EL (cell line): ENCODE measurements at regions not wholly inside any gene's neighbourhood (a gene's known extent, or its start where the extent isn't known, plus 50 kb on each side); places are given as distances from the start of the nearest gene placed in this dataset.

Source experiments
- DNase-seq: peaks from one replicate; pipeline ENCODE4 v3.0.0-alpha.2; 2016

GRCh38 chr2:122955776-122956175 is 1069.3 kb upstream of the CNTNAP5 start:
- no peak for DNase-seq

- no peak for DNase-seq
Observed at GRCh38 chr2:122960759-122961641, 1064.1 kb upstream of the CNTNAP5 start.

GRCh38 chr2:122966461-122966860 is 1058.6 kb upstream of the CNTNAP5 start:
- no peak for DNase-seq

DNA sequence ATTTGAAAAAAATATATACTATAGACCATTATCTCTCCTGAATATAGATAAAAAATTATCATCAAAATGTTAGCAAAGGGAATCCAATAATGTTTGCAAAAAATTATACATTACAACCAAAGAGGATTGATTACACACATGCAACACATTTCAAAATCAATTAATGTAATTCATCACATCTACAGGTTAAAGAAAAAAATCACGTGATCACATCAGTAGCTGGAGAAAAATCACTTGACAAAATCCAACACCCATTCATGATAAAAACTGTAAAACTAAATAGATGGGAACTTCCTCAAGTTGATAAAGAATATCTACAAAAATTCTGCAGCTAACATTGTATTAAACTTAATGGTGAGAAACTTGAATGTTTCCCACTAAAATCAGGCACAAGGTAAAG is 1047.5 kb upstream of the CNTNAP5 start:
- no peak for DNase-seq

GRCh38 chr2:122980671-122981070 is 1044.4 kb upstream of the CNTNAP5 start:
- DNase-seq = no peak

DNA sequence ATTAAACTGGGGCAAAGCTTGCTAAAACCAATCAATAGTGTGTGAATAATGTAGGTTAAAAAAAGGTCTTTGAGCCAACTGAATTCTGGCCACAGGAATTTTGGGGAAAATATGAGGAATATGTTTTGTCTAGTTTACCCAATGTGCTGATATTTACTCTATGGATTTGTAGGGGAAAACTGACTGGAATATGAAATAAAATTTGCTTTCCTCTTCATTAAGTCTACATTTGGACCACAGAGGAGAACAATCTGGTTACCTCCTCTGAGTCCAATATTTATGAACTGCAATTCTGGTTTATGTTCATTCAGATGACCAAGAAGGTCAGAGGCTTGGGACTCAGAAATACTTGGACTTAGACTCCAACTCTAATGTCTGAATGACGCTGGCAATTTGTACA is 1042.2 kb upstream of the CNTNAP5 start:
- no peak for DNase-seq

DNA sequence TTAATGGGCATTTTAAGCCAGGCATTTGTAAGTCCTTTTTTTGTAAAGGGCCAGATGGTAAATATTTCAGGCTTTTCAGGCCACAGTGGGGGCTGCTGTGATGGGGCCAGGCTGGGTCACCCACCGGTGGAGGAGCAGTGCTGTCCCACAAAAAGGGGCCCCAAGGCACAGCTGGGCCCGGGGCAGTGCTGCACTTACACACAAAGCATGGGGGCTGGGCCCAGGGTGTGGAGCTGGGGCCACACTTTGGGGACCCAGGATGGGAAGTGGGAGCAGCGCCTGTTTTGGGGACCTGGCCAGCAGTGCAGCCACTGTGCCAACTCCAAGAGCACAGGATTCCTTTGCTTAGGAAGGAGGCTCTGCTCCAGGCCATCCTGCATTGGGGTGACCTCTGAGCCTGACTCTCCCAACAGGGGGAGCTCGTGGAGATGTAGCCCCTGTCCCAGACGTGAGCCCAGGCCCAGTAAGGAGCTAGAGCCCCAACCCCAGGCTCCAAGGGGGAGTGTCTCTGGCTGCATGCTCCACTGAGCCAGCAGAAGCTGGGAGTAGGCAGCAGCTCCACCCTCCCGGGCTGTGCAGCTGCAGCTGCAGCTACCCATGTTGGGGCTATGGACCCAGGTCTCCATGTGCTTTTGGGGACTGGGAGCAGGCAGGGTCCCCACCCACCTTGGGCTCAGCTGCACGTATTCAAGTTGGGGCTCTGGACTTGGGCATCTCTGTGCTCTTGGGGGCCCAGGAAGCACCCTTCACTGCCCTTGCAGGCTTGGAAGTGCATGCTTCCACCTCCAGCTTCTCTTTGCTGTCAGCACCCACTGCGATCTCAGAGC is 1036.5 kb upstream of the CNTNAP5 start:
- DNase-seq = no peak

GRCh38 chr2:122993592-122993991 is 1031.5 kb upstream of the CNTNAP5 start:
- no peak for DNase-seq

- no peak for DNase-seq
Observed at GRCh38 chr2:122999258-122999657, 1025.8 kb upstream of the CNTNAP5 start.

DNA sequence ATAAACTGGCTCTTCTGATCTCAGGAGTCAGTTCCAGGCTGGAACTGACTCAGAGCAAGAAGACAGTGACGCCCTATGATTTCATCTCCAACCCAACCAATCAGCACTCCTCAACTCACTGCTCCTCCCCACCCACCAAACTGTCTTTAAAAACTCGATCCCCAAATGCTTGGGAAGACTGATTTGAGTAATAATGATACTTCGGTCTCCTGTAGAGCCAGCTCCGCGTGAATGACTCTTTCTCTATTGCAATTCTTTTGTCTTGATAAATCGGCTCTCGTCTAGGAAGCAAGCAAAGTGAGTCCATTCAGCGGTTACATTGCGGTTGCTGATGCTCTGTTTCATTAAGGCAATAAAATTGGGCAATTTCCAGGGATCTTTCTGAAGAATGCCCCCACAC is 1025.3 kb upstream of the CNTNAP5 start:
- no peak for DNase-seq

- DNase-seq = no peak
Observed at GRCh38 chr2:123002660-123003248, 1022.3 kb upstream of the CNTNAP5 start.

DNA sequence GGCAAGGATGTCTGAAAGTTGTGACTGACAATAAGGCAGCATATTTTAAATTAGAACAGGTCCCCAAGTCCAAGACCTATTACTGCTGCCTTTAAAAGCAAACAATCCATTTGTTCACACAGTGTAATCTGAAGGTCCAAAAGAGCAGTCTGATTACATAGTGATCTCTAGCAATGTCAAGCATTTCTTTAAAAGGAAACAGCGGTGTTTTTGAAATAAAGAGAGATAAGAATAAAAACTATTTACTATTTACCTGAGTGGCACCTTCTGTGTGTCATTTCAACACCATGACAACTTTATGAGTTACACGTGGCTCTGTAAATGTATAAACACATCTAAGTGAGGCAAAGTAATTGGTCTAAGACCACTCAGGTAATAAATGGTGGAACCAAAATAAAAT is 1009.9 kb upstream of the CNTNAP5 start:
- no peak for DNase-seq

DNA sequence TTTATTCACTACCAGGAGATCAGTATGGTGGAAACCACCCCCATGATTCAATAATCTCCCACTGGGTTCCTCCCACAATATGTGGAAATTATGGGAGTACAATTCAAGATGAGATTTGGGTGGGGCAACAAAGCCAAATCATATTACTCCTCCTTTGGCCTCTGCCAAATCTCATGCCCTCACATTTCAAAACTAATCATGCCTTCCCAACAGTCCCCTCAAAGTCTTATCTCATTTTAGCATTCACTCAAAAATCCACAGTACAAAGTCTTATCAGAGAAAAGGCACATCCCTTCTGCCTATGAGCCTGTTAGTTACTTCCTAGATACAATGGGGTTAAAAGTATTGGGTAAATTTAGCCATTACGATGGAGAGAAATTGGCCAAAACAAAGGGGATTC is 989.5 kb upstream of the CNTNAP5 start:
- DNase-seq = no peak

- DNase-seq = no peak
Observed at GRCh38 chr2:123036300-123036699, 988.8 kb upstream of the CNTNAP5 start.

GRCh38 chr2:123040506-123040905 is 984.6 kb upstream of the CNTNAP5 start:
- no peak for DNase-seq

- no peak for DNase-seq
Observed at GRCh38 chr2:123043458-123043857, 981.6 kb upstream of the CNTNAP5 start.

DNA sequence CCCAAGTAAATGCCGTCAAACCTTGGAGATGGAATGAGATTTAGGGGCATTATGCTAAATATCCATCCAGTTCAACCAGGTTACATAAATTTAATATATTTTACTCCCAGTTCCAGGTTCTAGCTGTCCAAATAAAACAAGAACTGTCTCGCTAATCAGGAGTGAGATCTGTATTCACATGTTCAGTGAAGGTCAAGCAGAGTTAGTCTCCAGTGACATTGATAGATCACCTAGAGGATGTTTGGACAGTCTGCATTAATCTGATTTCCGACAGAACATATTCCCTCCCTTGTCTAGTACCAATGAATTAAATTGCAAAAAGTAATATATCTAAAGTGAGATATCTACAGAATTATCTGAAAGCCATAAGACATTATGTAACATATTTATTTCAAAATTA is 979.4 kb upstream of the CNTNAP5 start:
- no peak for DNase-seq

DNA sequence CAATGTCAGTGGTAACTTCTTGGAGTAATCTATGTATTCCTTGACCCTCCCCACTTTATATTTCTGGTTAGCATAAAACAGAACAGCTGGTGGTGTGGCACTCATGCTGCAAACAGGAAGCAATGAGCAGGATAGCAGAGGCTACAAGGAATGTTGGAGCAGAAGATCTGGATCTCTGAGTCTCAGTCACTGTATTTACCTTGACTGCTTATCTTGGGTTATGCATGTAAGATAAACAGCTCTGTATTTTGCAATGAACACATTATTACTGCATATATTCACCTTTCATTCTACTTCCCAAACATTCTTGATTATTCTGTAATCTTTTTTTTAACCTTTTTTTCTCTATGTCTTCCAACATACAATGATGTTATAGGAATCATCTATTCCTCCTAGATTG is 977.9 kb upstream of the CNTNAP5 start:
- DNase-seq = no peak

GRCh38 chr2:123051136-123051535 is 974.0 kb upstream of the CNTNAP5 start:
- no peak for DNase-seq

DNA sequence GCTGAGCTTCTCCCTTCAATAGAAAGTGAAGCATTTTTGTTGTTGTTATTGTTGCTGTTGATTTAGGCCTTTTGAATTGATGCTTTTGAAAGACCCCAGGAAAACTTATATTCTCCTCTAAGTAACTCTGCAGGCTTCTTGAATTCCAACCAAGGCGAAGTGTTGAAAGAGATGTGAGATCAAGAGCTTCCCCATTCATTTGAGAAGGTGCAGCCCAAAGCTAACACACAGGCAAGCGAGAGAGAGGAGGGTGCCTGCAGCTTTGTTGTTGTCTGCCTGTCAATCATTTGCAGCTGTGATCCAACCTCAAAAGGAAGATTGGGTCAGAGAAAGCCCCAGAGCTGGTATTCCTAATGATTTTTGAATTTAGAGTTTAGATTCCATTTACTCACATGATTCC is 963.6 kb upstream of the CNTNAP5 start:
- no peak for DNase-seq

- DNase-seq = no peak
Observed at GRCh38 chr2:123073371-123073770, 951.7 kb upstream of the CNTNAP5 start.

DNA sequence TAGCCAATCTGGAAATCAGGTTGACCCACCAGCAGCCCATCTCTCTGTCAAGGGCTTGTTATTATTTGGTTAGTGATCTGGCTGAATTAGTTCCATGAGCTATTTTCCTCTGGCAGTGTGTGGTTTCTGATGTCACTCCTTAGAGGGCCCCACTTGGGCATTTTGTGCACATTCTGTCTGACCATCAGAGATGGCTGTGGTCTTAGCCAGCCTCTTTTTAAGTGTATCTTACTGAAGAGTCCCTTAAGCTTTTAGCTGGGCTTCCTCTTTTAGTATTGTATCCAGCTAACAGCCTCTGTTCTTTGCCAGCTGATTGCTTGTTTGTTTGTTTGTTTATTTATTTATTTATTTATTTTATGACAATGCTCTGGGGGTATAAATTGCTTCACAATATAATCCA is 951.1 kb upstream of the CNTNAP5 start:
- DNase-seq = no peak

DNA sequence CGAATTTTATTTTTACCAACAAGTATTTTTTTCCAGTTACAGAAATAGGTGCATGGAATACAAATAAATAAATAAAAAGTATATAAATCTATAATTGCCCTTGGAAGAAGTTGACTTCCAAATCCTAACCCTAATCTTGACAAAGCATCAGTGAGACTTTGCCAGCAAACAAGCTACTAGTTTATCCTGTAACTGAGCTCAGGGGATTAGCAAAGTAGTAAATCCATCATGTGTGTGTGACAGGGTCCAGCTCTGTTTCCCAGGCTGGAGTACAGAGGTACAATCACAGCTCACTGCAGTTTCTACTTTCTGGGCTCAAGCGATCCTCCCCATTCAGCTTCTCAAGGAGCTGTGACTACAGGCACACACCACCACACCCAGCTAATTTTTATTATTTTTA is 948.0 kb upstream of the CNTNAP5 start:
- no peak for DNase-seq

GRCh38 chr2:123080331-123080730 is 944.8 kb upstream of the CNTNAP5 start:
- DNase-seq = no peak
